GM23248 (cell line): ENCODE measurements at regions not wholly inside any gene's neighbourhood (a gene's known extent, or its start where the extent isn't known, plus 50 kb on each side); places are given as distances from the start of the nearest gene placed in this dataset.

Experiments used
- EZH2 ChIP-seq: fragments of 200-600 bp; sonication (generic); IDR thresholded peaks from 2 replicates; pipeline ENCODE4 v1.6.1; 2018; ENCODE audit warnings: antibody characterized with exemption, mild to moderate bottlenecking; ENCODE audit not compliant: insufficient read depth, poor library complexity, severe bottlenecking
- EZH2phosphoT487 ChIP-seq: fragments of 200-600 bp; sonication (generic); IDR thresholded peaks from 2 replicates; pipeline ENCODE4 v1.6.1; 2018; ENCODE audit warnings: antibody characterized with exemption, moderate library complexity, mild to moderate bottlenecking, low read depth; ENCODE audit not compliant: insufficient read depth

DNA sequence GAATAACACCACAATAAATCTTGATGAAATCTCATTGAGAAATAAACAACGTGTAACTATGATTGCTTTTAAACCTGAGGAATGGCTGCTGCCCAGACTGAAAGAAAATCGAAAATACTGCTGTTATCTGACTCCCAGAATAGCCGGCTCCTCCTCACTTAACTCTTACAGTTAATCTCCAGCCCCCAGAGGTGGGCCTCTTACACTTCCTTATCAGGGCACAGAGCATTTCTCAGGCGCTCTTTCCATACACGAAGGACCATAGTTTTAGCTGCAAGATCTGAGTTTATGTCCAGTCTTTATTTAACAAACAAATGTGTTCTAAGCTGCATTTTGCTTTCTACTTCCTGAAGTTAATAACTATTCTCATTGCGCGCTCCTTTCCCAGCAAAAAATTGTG lies 206.9 kb downstream of the MAP2K4 start:
- TF ChIP-seq EZH2phosphoT487 (no peak), EZH2 (no peak)
